ENCODE measurements at regions not wholly inside any gene's neighbourhood (a gene's known extent, or its start where the extent isn't known, plus 50 kb on each side); places are given as distances from the start of the nearest gene placed in this dataset.

GRCh38 chr10:85531706-85532105 is 834.9 kb downstream of the GRID1 start:
- no peaks in the 10 kb centered on the region for H3K4me1 ChIP-seq (ENCODE audit: insufficient read depth, low read length)
- no peaks in the 10 kb centered on the region for H3K27me3 ChIP-seq (ENCODE audit: insufficient read depth, low read length)
- H3K36me3 ChIP-seq (ENCODE audit: insufficient read depth, low read length), result no peaks in the 10 kb centered on the region
- H3K4me3 ChIP-seq (ENCODE audit: low read length), result no peak overlapping the region
- H3K9me3 ChIP-seq (ENCODE audit: low read length), result no peaks in the 10 kb centered on the region
- no peak overlapping the region for H2AFZ ChIP-seq (ENCODE audit: low read depth, low read length)

- Histone ChIP-seq H3K27me3 (ENCODE audit: insufficient read depth, low read length) (no peaks in the 10 kb centered on the region), H2AFZ (ENCODE audit: low read depth, low read length) (no peak overlapping the region), H3K36me3 (ENCODE audit: insufficient read depth, low read length) (no peaks in the 10 kb centered on the region), H3K9me3 (ENCODE audit: low read length) (no peaks in the 10 kb centered on the region), H3K4me3 (ENCODE audit: low read length) (no peak overlapping the region), H3K4me1 (ENCODE audit: insufficient read depth, low read length) (no peaks in the 10 kb centered on the region)
These were observed 833.8 kb downstream of the GRID1 start for GRCh38 chr10:85532773-85533172.

- no peaks in the 10 kb centered on the region for H3K27me3 ChIP-seq (ENCODE audit: insufficient read depth, low read length)
- H3K4me1 ChIP-seq (ENCODE audit: insufficient read depth, low read length), result no peaks in the 10 kb centered on the region
- H3K9me3 ChIP-seq (ENCODE audit: low read length), result no peaks in the 10 kb centered on the region
- no peak overlapping the region for H2AFZ ChIP-seq (ENCODE audit: low read depth, low read length)
- no peak overlapping the region for H3K4me3 ChIP-seq (ENCODE audit: low read length)
- no peaks in the 10 kb centered on the region for H3K36me3 ChIP-seq (ENCODE audit: insufficient read depth, low read length)
These were observed 830.7 kb downstream of the GRID1 start for GRCh38 chr10:85535926-85536325.

- no peak overlapping the region for H3K4me3 ChIP-seq (ENCODE audit: low read length)
- H3K36me3 ChIP-seq (ENCODE audit: insufficient read depth, low read length), result no peaks in the 10 kb centered on the region
- H3K9me3 ChIP-seq (ENCODE audit: low read length), result no peaks in the 10 kb centered on the region
- H2AFZ ChIP-seq (ENCODE audit: low read depth, low read length), result no peak overlapping the region
- H3K4me1 ChIP-seq (ENCODE audit: insufficient read depth, low read length), result no peaks in the 10 kb centered on the region
- H3K27me3 ChIP-seq (ENCODE audit: insufficient read depth, low read length), result no peaks in the 10 kb centered on the region
These were observed 829.0 kb downstream of the GRID1 start for GRCh38 chr10:85537561-85537960.

- H3K27me3 ChIP-seq (ENCODE audit: insufficient read depth, low read length), result no peaks in the 10 kb centered on the region
- no peaks in the 10 kb centered on the region for H3K9me3 ChIP-seq (ENCODE audit: low read length)
- peaks cover 5% of the 10 kb centered on the region for H3K4me1 ChIP-seq (ENCODE audit: insufficient read depth, low read length)
- no peak overlapping the region for H3K4me3 ChIP-seq (ENCODE audit: low read length)
- H3K36me3 ChIP-seq (ENCODE audit: insufficient read depth, low read length), result no peaks in the 10 kb centered on the region
- no peak overlapping the region for H2AFZ ChIP-seq (ENCODE audit: low read depth, low read length)
These were observed 828.0 kb downstream of the GRID1 start for GRCh38 chr10:85538601-85539000.

GRCh38 chr10:85542152-85542551 is 824.4 kb downstream of the GRID1 start:
- Histone ChIP-seq H3K27me3 (ENCODE audit: insufficient read depth, low read length) (no peaks in the 10 kb centered on the region), H3K36me3 (ENCODE audit: insufficient read depth, low read length) (no peaks in the 10 kb centered on the region), H3K4me3 (ENCODE audit: low read length) (no peak overlapping the region), H3K9me3 (ENCODE audit: low read length) (no peaks in the 10 kb centered on the region), H3K4me1 (ENCODE audit: insufficient read depth, low read length) (peaks cover 5% of the 10 kb centered on the region), H2AFZ (ENCODE audit: low read depth, low read length) (no peak overlapping the region)

- no peaks in the 10 kb centered on the region for H3K36me3 ChIP-seq (ENCODE audit: insufficient read depth, low read length)
- H3K4me3 ChIP-seq (ENCODE audit: low read length), result no peak overlapping the region
- H3K4me1 ChIP-seq (ENCODE audit: insufficient read depth, low read length), result peaks cover 5% of the 10 kb centered on the region
- H2AFZ ChIP-seq (ENCODE audit: low read depth, low read length), result no peak overlapping the region
- H3K27me3 ChIP-seq (ENCODE audit: insufficient read depth, low read length), result no peaks in the 10 kb centered on the region
- H3K9me3 ChIP-seq (ENCODE audit: low read length), result no peaks in the 10 kb centered on the region
These were observed 823.5 kb downstream of the GRID1 start for GRCh38 chr10:85542936-85543730.

- Histone ChIP-seq H3K36me3 (ENCODE audit: insufficient read depth, low read length) (no peaks in the 10 kb centered on the region), H3K9me3 (ENCODE audit: low read length) (no peaks in the 10 kb centered on the region), H3K4me1 (ENCODE audit: insufficient read depth, low read length) (peaks cover 8% of the 10 kb centered on the region), H3K4me3 (ENCODE audit: low read length) (no peak overlapping the region), H2AFZ (ENCODE audit: low read depth, low read length) (no peak overlapping the region), H3K27me3 (ENCODE audit: insufficient read depth, low read length) (no peaks in the 10 kb centered on the region)
These were observed 821.6 kb downstream of the GRID1 start for GRCh38 chr10:85544956-85545355.

GRCh38 chr10:85545874-85546273 is 820.7 kb downstream of the GRID1 start:
- Histone ChIP-seq H3K9me3 (ENCODE audit: low read length) (no peaks in the 10 kb centered on the region), H3K27me3 (ENCODE audit: insufficient read depth, low read length) (no peaks in the 10 kb centered on the region), H2AFZ (ENCODE audit: low read depth, low read length) (no peak overlapping the region), H3K4me3 (ENCODE audit: low read length) (no peak overlapping the region), H3K36me3 (ENCODE audit: insufficient read depth, low read length) (no peaks in the 10 kb centered on the region), H3K4me1 (ENCODE audit: insufficient read depth, low read length) (peaks cover 8% of the 10 kb centered on the region)

GRCh38 chr10:85547460-85548023 is 819.1 kb downstream of the GRID1 start:
- Histone ChIP-seq H3K27me3 (ENCODE audit: insufficient read depth, low read length) (no peaks in the 10 kb centered on the region), H3K9me3 (ENCODE audit: low read length) (no peaks in the 10 kb centered on the region), H3K4me1 (ENCODE audit: insufficient read depth, low read length) (peaks cover 8% of the 10 kb centered on the region), H2AFZ (ENCODE audit: low read depth, low read length) (no peak overlapping the region), H3K36me3 (ENCODE audit: insufficient read depth, low read length) (no peaks in the 10 kb centered on the region), H3K4me3 (ENCODE audit: low read length) (no peak overlapping the region)

GRCh38 chr10:85548034-85548433 is 818.6 kb downstream of the GRID1 start:
- Histone ChIP-seq H3K36me3 (ENCODE audit: insufficient read depth, low read length) (no peaks in the 10 kb centered on the region), H3K4me1 (ENCODE audit: insufficient read depth, low read length) (peaks cover 5% of the 10 kb centered on the region), H2AFZ (ENCODE audit: low read depth, low read length) (no peak overlapping the region), H3K4me3 (ENCODE audit: low read length) (no peak overlapping the region), H3K27me3 (ENCODE audit: insufficient read depth, low read length) (no peaks in the 10 kb centered on the region), H3K9me3 (ENCODE audit: low read length) (no peaks in the 10 kb centered on the region)
